GM12864 (cell line): ENCODE measurements at regions not wholly inside any gene's neighbourhood (a gene's known extent, or its start where the extent isn't known, plus 50 kb on each side); places are given as distances from the start of the nearest gene placed in this dataset.
"Not testable (repeated sequence)": the region's sequence is repeated elsewhere in the genome, so short reads cannot be mapped to it uniquely, and the experiment has no call there.

Experiments used
- DNase-seq: peaks from one replicate; pipeline ENCODE4 v3.0.0-alpha.2; 2011; ENCODE audit warnings: low read depth
- H3K4me3 ChIP-seq: 2 replicates; pipeline ENCODE4 v1.5.1; 2011; ENCODE audit warnings: mild to moderate bottlenecking, low read depth, low read length, control low read depth
- TF ChIP-seq, protein P1 (sequence below): IDR thresholded peaks from 2 replicates; pipeline ENCODE4 v1.5.1; 2011; ENCODE audit warnings: low read depth, mild to moderate bottlenecking, moderate library complexity, low read length, control low read depth, inconsistent platforms; ENCODE audit errors: missing control alignments

DNA sequence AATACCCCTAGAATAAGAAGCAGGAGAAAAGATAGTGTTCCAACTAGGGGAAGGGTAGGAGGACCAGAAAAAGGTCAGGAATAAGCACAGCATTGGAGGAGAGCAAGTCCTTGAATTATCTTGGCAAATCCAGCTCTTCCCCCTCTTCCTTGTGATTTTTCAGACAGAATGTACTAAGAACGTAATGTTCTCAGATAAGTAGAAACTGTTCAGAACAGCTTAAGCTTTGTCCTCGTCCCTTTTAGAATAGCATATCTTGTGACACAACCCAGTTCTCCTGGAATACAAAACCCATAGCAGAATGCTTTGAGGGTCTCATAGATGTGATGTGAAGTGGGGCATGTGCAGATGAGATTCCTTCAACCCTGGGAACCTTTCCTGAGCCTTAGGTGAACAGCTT lies 97.4 kb downstream of the EMB start:
- TF ChIP-seq, protein P1, sequence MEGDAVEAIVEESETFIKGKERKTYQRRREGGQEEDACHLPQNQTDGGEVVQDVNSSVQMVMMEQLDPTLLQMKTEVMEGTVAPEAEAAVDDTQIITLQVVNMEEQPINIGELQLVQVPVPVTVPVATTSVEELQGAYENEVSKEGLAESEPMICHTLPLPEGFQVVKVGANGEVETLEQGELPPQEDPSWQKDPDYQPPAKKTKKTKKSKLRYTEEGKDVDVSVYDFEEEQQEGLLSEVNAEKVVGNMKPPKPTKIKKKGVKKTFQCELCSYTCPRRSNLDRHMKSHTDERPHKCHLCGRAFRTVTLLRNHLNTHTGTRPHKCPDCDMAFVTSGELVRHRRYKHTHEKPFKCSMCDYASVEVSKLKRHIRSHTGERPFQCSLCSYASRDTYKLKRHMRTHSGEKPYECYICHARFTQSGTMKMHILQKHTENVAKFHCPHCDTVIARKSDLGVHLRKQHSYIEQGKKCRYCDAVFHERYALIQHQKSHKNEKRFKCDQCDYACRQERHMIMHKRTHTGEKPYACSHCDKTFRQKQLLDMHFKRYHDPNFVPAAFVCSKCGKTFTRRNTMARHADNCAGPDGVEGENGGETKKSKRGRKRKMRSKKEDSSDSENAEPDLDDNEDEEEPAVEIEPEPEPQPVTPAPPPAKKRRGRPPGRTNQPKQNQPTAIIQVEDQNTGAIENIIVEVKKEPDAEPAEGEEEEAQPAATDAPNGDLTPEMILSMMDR, result no peak
- DNase-seq, result no peak
- H3K4me3 ChIP-seq, result no peak overlapping the region

DNA sequence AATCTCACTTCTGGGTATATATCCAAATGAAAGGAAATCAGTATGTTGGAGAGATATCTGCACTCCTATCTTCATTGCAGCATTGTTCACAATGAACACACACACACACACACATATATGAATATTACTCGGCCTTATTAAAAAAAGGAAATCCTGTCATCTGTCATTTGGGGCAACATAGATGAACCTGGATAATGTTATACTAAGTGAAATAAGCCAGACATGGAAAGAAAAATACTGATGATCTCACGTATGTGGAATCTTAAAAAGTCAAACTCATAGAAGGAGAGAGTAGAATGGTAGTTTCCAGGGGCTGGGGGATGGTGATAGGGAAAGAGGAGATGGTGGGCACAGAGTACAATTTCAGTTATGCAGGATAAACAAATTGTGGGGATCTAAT lies 100.3 kb downstream of the EMB start:
- no peak for DNase-seq
- no peak overlapping the region for H3K4me3 ChIP-seq
- TF ChIP-seq, protein P1, result no peak

DNA sequence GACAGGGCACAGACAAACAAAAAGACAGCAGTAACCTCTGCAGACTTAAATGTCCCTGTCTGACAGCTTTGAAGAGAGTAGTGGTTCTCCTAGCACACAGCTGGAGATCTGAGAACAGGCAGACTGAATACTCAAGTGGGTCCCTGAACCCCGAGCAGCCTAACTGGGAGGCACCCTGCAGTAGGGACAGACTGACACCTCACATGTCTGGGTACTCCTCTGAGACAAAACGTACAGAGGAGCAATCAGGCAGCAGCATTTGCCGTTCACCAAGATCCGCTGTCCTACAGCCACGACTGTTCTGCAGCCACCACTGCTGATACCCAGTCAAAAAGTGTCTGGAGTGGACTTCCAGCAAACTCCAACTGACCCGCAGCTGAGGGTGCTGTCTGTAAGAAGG lies 110.5 kb downstream of the EMB start:
- not testable (repeated sequence) for DNase-seq, H3K4me3 ChIP-seq

DNA sequence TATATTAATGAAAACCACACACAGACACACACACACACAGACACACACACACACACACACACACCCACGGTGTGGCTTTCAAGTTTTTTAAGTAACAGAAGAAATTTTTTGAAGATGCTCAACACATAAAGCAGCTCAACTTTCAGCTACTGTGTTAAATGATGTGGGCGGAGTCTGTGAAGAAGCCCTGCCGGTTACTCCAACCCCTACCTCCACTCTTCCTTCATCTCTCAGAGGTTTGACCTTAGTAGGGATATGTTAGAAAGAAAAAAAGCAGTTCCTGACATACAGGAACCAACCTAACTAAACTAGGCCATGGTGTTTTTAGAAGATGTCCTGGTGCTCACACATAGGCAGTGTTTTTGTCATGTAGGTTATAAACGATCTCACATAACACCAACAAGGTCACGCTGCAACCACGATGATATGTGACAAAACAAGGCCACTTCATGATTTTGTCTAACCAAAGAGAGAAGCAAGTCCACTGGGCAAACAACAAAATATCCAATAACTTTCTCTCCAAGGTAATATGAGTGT lies 112.8 kb downstream of the EMB start:
- DNase-seq, result no peak
- no peak overlapping the region for H3K4me3 ChIP-seq
- TF ChIP-seq, protein P1, result no peak

DNA sequence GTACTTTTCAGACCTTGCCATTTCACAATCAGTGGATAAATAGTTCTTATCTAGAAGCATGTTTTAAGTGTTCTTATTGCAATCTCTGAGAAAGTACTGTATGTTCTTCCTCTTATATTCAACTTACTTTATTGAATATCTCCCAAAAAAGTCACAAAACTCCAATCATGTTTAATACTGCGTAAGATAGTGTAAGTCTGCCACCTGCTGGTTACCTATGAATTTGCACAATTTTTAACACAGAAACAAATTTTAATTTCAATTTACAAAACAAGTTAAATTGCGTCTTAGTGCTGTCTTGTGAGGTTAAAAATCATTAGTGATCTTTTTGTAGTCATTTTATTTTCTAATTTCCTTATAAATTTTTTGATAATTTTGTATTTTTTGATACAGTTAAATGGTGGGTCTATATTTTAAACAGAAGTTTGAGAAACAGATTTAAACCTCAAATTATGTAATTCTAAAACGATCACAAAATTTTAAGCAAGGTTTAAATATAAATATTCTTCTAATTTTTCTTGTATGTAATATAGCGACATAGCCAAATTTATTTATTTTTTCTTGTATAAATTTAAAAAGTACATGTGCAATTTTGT lies 115.8 kb downstream of the EMB start:
- TF ChIP-seq, protein P1, result peak; percentile 52

DNA sequence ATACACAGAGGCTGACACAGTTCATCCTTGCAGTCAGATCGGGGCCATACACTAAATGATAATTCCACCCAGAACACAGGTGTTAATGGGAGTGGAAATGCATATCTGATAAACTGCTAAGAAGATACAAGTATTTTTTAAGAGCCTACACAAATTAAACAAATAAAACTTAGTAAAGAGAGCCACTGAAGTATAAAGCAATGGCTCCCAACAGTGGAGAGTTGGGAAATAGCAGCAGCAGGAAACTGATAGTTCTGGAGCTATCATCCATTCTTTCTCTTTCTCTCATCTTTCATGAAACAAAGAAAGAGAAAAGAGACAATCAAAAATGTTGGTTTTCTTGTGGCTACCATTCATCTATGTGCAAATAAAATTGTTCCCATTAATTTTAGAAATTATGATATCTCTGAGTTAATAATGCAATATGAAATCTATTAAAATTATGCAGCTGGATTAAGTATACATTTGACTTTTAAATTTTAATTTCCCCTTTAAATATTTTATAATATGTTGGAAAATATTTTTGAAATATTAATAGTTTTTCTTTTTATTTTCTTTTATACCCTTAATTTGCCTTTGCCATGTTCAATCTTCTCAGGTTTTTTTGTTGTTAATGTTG lies 120.8 kb downstream of the EMB start:
- DNase-seq, result no peak
- no peak overlapping the region for H3K4me3 ChIP-seq
- TF ChIP-seq, protein P1, result no peak

More for the DNA sequence above, 115.8 kb downstream of the EMB start:
- no peak overlapping the region for H3K4me3 ChIP-seq
- no peak for DNase-seq

DNA sequence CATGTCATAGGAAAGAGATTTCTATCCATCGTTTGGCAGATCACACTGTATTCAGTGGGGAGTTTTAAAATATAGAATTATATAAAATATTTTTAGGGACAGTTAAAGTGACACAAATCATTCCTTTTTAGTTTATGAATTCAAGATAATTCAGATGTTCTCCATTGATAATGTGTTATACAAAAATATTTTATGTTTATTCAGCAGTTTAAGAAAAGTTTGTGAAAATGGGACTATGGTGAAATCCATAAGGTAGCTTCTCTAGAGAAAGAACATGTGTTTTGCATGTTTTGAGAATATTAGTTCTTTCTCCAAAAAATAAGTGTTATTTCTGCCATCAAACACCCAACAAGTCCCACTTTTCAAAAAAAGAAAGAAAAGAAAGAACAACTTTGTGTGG lies 122.9 kb downstream of the EMB start:
- H3K4me3 ChIP-seq, result no peak overlapping the region
- no peak for DNase-seq
- TF ChIP-seq, protein P1, result no peak

DNA sequence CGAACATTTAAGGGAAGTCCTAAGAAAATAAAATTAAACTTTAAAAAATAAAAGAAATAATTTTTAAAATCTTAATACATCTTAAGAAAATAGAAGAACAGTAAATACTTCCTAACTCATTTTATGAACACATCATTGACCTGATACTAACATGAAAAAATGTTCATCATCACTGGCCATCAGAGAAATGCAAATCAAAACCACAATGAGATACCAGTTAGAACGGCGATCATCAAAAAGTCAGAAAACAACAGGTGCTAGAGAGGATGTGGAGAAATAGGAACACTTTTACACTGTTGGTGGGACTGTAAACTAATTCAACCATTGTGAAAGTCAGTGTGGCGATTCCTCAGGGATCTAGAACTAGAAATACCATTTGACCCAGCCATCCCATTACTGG lies 134.6 kb downstream of the EMB start:
- H3K4me3 ChIP-seq, DNase-seq: not testable (repeated sequence)
